GM12878 (cell line): ENCODE measurements at regions not wholly inside any gene's neighbourhood (a gene's known extent, or its start where the extent isn't known, plus 50 kb on each side); places are given as distances from the start of the nearest gene placed in this dataset.

Experiments
- ATAC-seq: fragments of 200-7000 bp; cut with Tn5 transposase; 3 replicates; pipeline ENCODE4 v1.9.1; 2020; ENCODE audit warnings: mild to moderate bottlenecking, moderate library complexity
- BruUV-seq: library from RNA; stranded (reverse); fragments of 400-500 nt; replicated peaks from 2 replicates; lab custom pipeline; 2021; lab: Mats Ljungman, UMichigan
- CTCF ChIA-PET: fragments of 300-600 bp; sonication (Branson Sonifier 250); formaldehyde crosslinking; extraction: SDS; loops from one replicate; lab custom pipeline; 2021; ENCODE audit warnings: inconsistent platforms; lab: Yijun Ruan, JAX
- POLR2A ChIA-PET: fragments of 350-600 bp; formaldehyde crosslinking; extraction: SDS; loops from one replicate; lab custom pipeline; 2021; ENCODE audit warnings: inconsistent platforms; lab: Charles Lee
- RAD21 ChIA-PET: fragments of 300-600 bp; sonication (Branson Sonifier 250); formaldehyde crosslinking; loops from one replicate; lab custom pipeline; 2023; ENCODE audit warnings: antibody characterized with exemption; ENCODE audit not compliant: unreplicated experiment; lab: Charles Lee
- SMC1A ChIA-PET: fragments of 300-600 bp; sonication (Branson Sonifier 250); formaldehyde crosslinking; loops from one replicate; lab custom pipeline; 2023; ENCODE audit not compliant: unreplicated experiment, uncharacterized antibody; lab: Charles Lee
- DNase-seq: peaks from one replicate; pipeline ENCODE4 v3.0.0-alpha.2; 2011; ENCODE audit warnings: low read depth, low spot score
- FAIRE-seq: peaks from 3 replicates; lab custom pipeline; 2011; peaks lifted over from hg19 to GRCh38; lab: Jason Lieb, UNC
- H2AFZ ChIP-seq: 2 replicates; pipeline ENCODE4 v1.6.0; 2011; ENCODE audit warnings: low read depth, low read length, control low read depth; ENCODE audit not compliant: control insufficient read depth
- H3K27ac ChIP-seq: 2 replicates; pipeline ENCODE4 v1.5.1; 2011; ENCODE audit warnings: control low read depth; ENCODE audit not compliant: control insufficient read depth, insufficient read depth
- H3K27me3 ChIP-seq, 2 experiments: replicated peaks in 1 of 2; 2 replicates each; pipeline versions ENCODE4 v1.6.0 to v1.6.1; 2011; ENCODE audit warnings: low read length in 1 of 2; ENCODE audit not compliant: control insufficient read depth in 2 of 2, insufficient read depth in 2 of 2
- H3K36me3 ChIP-seq, 2 experiments: 2 replicates each; pipeline ENCODE4 v1.5.1; 2011; ENCODE audit warnings: low read length in 1 of 2; ENCODE audit not compliant: control insufficient read depth in 2 of 2, insufficient read depth in 2 of 2
- H3K4me1 ChIP-seq: 2 replicates; pipeline ENCODE4 v1.6.1; 2011; ENCODE audit warnings: mild to moderate bottlenecking, low read length, moderate library complexity, mixed read lengths; ENCODE audit not compliant: control insufficient read depth, insufficient read depth
- H3K4me2 ChIP-seq: 2 replicates; pipeline ENCODE4 v1.6.0; 2011; ENCODE audit warnings: control low read depth; ENCODE audit not compliant: control insufficient read depth, insufficient read depth
- H3K4me3 ChIP-seq: fragments of 200-600 bp; sonication (generic); 2 replicates; pipeline ENCODE4 v1.5.1; 2016
- H3K79me2 ChIP-seq: 2 replicates; pipeline ENCODE4 v1.6.0; 2011; ENCODE audit warnings: low read length; ENCODE audit not compliant: control insufficient read depth, insufficient read depth
- H3K9ac ChIP-seq: 2 replicates; pipeline ENCODE4 v1.8.0; 2011; ENCODE audit warnings: low read length, control low read depth, mixed read lengths; ENCODE audit not compliant: control insufficient read depth, insufficient read depth
- H3K9me3 ChIP-seq: replicated peaks from 3 replicates; pipeline ENCODE4 v1.5.1; 2011; ENCODE audit warnings: mild to moderate bottlenecking, low read length; ENCODE audit not compliant: control insufficient read depth, insufficient read depth
- H4K20me1 ChIP-seq: 2 replicates; pipeline ENCODE4 v1.6.0; 2011; ENCODE audit not compliant: control insufficient read depth, insufficient read depth
- EP300 ChIP-seq, 2 experiments: fragments of 150-350 bp in 1 of 2; IDR thresholded peaks; 2 replicates each; pipeline ENCODE4 v1.6.1; 2011 to 2012; ENCODE audit warnings: low read depth in 2 of 2, low read length in 2 of 2, borderline replicate concordance in 1 of 2, improper control_type of control experiment in 1 of 2, inconsistent platforms in 1 of 2; ENCODE audit not compliant: control insufficient read depth in 1 of 2
- IRF3 ChIP-seq: fragments of 450-650 bp; IDR thresholded peaks from 2 replicates; pipeline ENCODE4 v1.6.1; 2014; ENCODE audit warnings: mild to moderate bottlenecking
- MYB ChIP-seq: fragments of 150-350 bp; IDR thresholded peaks from 2 replicates; pipeline ENCODE4 v1.6.1; 2014; ENCODE audit warnings: mild to moderate bottlenecking, low read depth, low read length, borderline replicate concordance
- NRF1 ChIP-seq: conservative IDR thresholded peaks from 2 replicates; pipeline ENCODE4 v1.6.1; 2011; ENCODE audit warnings: mild to moderate bottlenecking, low read depth, low read length, improper control_type of control experiment
- PAX8 ChIP-seq: fragments of 450-650 bp; IDR thresholded peaks from 2 replicates; pipeline ENCODE4 v1.6.1; 2017; ENCODE audit warnings: mild to moderate bottlenecking, moderate library complexity
- ZBTB33 ChIP-seq: fragments of 450-650 bp; IDR thresholded peaks from 2 replicates; pipeline ENCODE4 v1.6.1; 2017; ENCODE audit warnings: mild to moderate bottlenecking
- WGBS: methylation state at CpG from one replicate; pipeline ENCODE4 v1.1.6; 2016; ENCODE audit warnings: low lambda C conversion rate; ENCODE audit not compliant: insufficient replicate concordance, insufficient coverage; ENCODE audit errors: missing lambda C conversion rate; 5-methylcytosine and 5-hydroxymethylcytosine counted together
- in situ Hi-C: fragments of 300-500 bp; cut with MboI; formaldehyde crosslinking; loops from 9 replicates; pipeline ENCODE4 v1.14.3; 2018; ENCODE audit warnings: mixed read lengths
- intact Hi-C: fragments of 100-400 bp; cut with micrococcal nuclease; formaldehyde crosslinking; loops from one replicate; pipeline ENCODE4 v1.14.2; 2022; ENCODE audit not compliant: unreplicated experiment

GRCh38 chr7:88590963-88591362, 168.5 kb upstream of the ZNF804B start:
- no peak for DNase-seq
- ATAC-seq: no peak
- H3K4me3 ChIP-seq: no peak overlapping the region
- H3K79me2 ChIP-seq: no peaks in the 10 kb centered on the region
- no peak overlapping the region for H3K9ac ChIP-seq
- FAIRE-seq: no peak
- 29% methylated on average over 2 of the region's 2 CpGs for WGBS
- TF ChIP-seq IRF3 (no peak), EP300 (IDR thresholded peaks at IDR 0.05; ENCODE audit: borderline replicate concordance in 1 of 2, control insufficient read depth in 1 of 2, low read depth in 2 of 2, low read length in 2 of 2) (no peak), PAX8 (no peak)
- TF ChIP-seq, all 136 proteins: peak for 0
- no peaks in the 10 kb centered on the region for H3K36me3 ChIP-seq
- H3K4me2 ChIP-seq: no peak overlapping the region
- no peaks in the 10 kb centered on the region for H3K4me1 ChIP-seq
- no peaks in the 10 kb centered on the region for H4K20me1 ChIP-seq
- no peak overlapping the region for H2AFZ ChIP-seq
- ChIA-PET POLR2A (no interaction called here), CTCF (no interaction called here), SMC1A (no interaction called here), RAD21 (no interaction called here)
- no peaks in the 10 kb centered on the region for H3K27me3 ChIP-seq
- intact Hi-C loops (no loop called here), in situ Hi-C loops (no loop called here)
- H3K9me3 ChIP-seq: no peaks in the 10 kb centered on the region
- no TSS peak for BruUV-seq
- no peak overlapping the region for H3K27ac ChIP-seq

- Histone ChIP-seq H4K20me1 (no peaks in the 10 kb centered on the region), H3K9me3 (no peaks in the 10 kb centered on the region), H3K36me3 (no peaks in the 10 kb centered on the region), H2AFZ (no peak overlapping the region), H3K27me3 (no peaks in the 10 kb centered on the region), H3K9ac (no peak overlapping the region), H3K79me2 (no peaks in the 10 kb centered on the region), H3K4me3 (no peak overlapping the region), H3K4me1 (no peaks in the 10 kb centered on the region), H3K4me2 (no peak overlapping the region), H3K27ac (no peak overlapping the region)
- ChIA-PET RAD21 (no interaction called here), POLR2A (no interaction called here), SMC1A (no interaction called here), CTCF (no interaction called here)
- no TSS peak for BruUV-seq
- 0% methylated on average over 1 of the region's 1 CpG for WGBS
- DNase-seq (no peak), ATAC-seq (no peak), FAIRE-seq (no peak)
- intact Hi-C loops (no loop called here), in situ Hi-C loops (no loop called here)
- TF ChIP-seq MYB (no peak), NRF1 (no peak), ZBTB33 (no peak)
These were observed 169.6 kb upstream of the ZNF804B start for GRCh38 chr7:88589927-88590326.
